H1 (cell line): ENCODE measurements at regions not wholly inside any gene's neighbourhood (a gene's known extent, or its start where the extent isn't known, plus 50 kb on each side); places are given as distances from the start of the nearest gene placed in this dataset.
A peak's percentile ranks its signal among the peaks of the same experiment; 100 is the strongest.

Source experiments
- RAD21 ChIP-seq, 2 experiments: IDR thresholded peaks in 1 of 2; conservative IDR thresholded peaks in 1 of 2; 2 replicates each; pipeline ENCODE4 v1.6.1; 2011; ENCODE audit warnings: low read depth in 2 of 2, low read length in 2 of 2, improper control_type of control experiment in 1 of 2, inconsistent platforms in 1 of 2, mild to moderate bottlenecking in 1 of 2, moderate library complexity in 1 of 2
- SP1 ChIP-seq: IDR thresholded peaks from 2 replicates; pipeline ENCODE4 v1.6.1; 2011; ENCODE audit warnings: low read depth, low read length

DNA sequence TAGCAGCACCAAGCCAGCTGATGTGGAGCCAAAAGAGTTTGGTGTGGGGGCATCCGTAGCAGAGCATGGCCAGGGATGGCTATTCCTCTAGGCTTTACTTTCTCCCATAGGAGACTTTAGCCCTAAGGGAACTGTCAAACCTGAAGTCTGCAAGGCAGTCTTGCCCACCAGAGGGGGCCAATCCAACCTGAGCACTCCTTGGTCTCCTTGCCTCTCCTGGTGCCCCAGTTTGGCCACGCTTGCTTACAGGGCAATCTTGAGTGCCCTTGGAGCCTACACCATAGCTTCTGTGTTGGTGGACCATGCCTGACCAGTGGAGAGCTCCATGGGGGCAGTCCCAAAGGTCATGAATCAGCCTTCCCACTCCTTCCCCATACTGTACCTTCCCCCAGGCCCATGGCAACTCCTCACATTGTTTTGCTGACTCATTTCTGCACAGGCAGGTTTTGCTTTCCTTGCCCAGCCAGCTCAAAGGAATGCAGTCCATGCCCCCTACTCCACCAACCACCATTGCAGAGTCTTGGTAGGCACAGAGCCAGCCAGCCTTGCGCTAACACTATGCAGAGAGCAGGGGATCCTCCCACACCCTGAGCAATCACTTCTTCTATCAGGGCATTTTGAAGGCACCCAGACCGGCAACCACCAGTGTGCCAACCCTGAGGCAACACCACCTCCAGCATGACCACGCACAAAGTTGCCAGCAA is 1421.2 kb upstream of the RAG2 start (continued):
- TF ChIP-seq SP1 (no peak), RAD21 (IDR thresholded peaks at IDR 0.05 in 1 of 2, conservative IDR thresholded peaks at IDR 0.05 in 1 of 2; ENCODE audit: low read depth in 2 of 2, low read length in 2 of 2) (peak; percentile 58 to 66)
